WERI-Rb-1 (cell line): ENCODE measurements at regions not wholly inside any gene's neighbourhood (a gene's known extent, or its start where the extent isn't known, plus 50 kb on each side); places are given as distances from the start of the nearest gene placed in this dataset.

Experiments
- DNase-seq: peaks from one replicate; pipeline ENCODE4 v3.0.0-alpha.2; 2020
- H3K27ac ChIP-seq: fragments of 250-450 bp; sonication (Bioruptor Pico); 2 replicates; pipeline ENCODE4 v1.5.1; 2020; ENCODE audit warnings: mild to moderate bottlenecking, moderate library complexity
- H3K27me3 ChIP-seq: fragments of 250-450 bp; sonication (Bioruptor Pico); 2 replicates; pipeline ENCODE4 v1.5.1; 2021; ENCODE audit warnings: mild to moderate bottlenecking, low read depth, moderate library complexity; ENCODE audit not compliant: insufficient read depth, severe bottlenecking
- H3K36me3 ChIP-seq: fragments of 250-450 bp; sonication (Bioruptor Pico); 2 replicates; pipeline ENCODE4 v1.5.1; 2020; ENCODE audit warnings: mild to moderate bottlenecking, moderate library complexity
- H3K4me3 ChIP-seq: 2 replicates; pipeline ENCODE4 v1.5.1; 2011; ENCODE audit warnings: low read depth, mild to moderate bottlenecking, control low read depth, low read length
- H3K9me3 ChIP-seq: fragments of 250-450 bp; sonication (Bioruptor Pico); 2 replicates; pipeline ENCODE4 v1.5.1; 2021; ENCODE audit warnings: mild to moderate bottlenecking, moderate library complexity; ENCODE audit not compliant: severe bottlenecking
- CTCF ChIP-seq: IDR thresholded peaks from 2 replicates; pipeline ENCODE4 v1.5.1; 2011; ENCODE audit warnings: low read depth, mild to moderate bottlenecking, control low read depth, inconsistent platforms, low read length

- Histone ChIP-seq H3K27ac (no peak overlapping the region), H3K4me3 (no peak overlapping the region), H3K36me3 (no peaks in the 10 kb centered on the region), H3K9me3 (no peaks in the 10 kb centered on the region), H3K27me3 (no peaks in the 10 kb centered on the region)
- no peak for TF ChIP-seq CTCF
- DNase-seq = no peak
These were observed 550.1 kb upstream of the DCC start for GRCh38 chr18:51789871-51790270.

DNA sequence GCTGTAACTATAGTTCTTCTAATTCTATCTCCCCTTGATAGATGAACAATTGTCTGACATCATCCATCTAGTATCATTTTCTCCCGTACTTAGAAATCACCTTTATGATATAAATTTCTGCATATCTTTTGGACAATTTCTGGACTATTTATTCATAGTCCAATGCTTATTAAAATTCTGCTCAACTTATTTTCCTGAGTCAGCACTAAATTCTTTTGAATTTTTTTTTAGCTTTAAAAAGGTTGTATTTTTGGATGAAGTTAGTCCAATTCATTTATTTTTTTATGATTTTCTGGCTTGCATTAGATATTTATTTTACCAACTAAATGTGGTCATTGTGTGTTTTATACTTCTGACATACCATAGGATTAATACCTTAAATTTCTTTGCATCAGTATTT is 538.5 kb upstream of the DCC start:
- Histone ChIP-seq H3K9me3 (no peaks in the 10 kb centered on the region), H3K36me3 (no peaks in the 10 kb centered on the region), H3K27ac (no peak overlapping the region), H3K4me3 (no peak overlapping the region), H3K27me3 (no peaks in the 10 kb centered on the region)
- no peak for DNase-seq
- TF ChIP-seq CTCF = no peak

GRCh38 chr18:51802569-51803428 is 537.2 kb upstream of the DCC start:
- Histone ChIP-seq H3K36me3 (no peaks in the 10 kb centered on the region), H3K27me3 (no peaks in the 10 kb centered on the region), H3K9me3 (no peaks in the 10 kb centered on the region), H3K27ac (no peak overlapping the region), H3K4me3 (no peak overlapping the region)
- DNase-seq = no peak
- TF ChIP-seq CTCF = no peak

GRCh38 chr18:51807336-51807735 is 532.7 kb upstream of the DCC start:
- no peak overlapping the region for H3K27ac ChIP-seq
- TF ChIP-seq CTCF = no peak

GRCh38 chr18:51811883-51812282 is 528.1 kb upstream of the DCC start:
- Histone ChIP-seq H3K27me3 (no peaks in the 10 kb centered on the region), H3K36me3 (no peaks in the 10 kb centered on the region), H3K27ac (no peak overlapping the region), H3K9me3 (no peaks in the 10 kb centered on the region), H3K4me3 (no peak overlapping the region)
- no peak for TF ChIP-seq CTCF
- peak; percentile 13 for DNase-seq

More at GRCh38 chr18:51807336-51807735, 532.7 kb upstream of the DCC start:
- Histone ChIP-seq H3K4me3 (no peak overlapping the region), H3K27me3 (no peaks in the 10 kb centered on the region), H3K9me3 (no peaks in the 10 kb centered on the region), H3K36me3 (no peaks in the 10 kb centered on the region)
- no peak for DNase-seq

- Histone ChIP-seq H3K36me3 (no peaks in the 10 kb centered on the region), H3K27me3 (no peaks in the 10 kb centered on the region), H3K4me3 (no peak overlapping the region), H3K9me3 (no peaks in the 10 kb centered on the region), H3K27ac (no peak overlapping the region)
- no peak for DNase-seq
- no peak for TF ChIP-seq CTCF
These were observed 526.3 kb upstream of the DCC start for GRCh38 chr18:51813740-51814139.
